Common myeloid progenitor, CD34-positive (primary cell): ENCODE measurements at regions not wholly inside any gene's neighbourhood (a gene's known extent, or its start where the extent isn't known, plus 50 kb on each side); places are given as distances from the start of the nearest gene placed in this dataset.
"Not testable (repeated sequence)": the region's sequence is repeated elsewhere in the genome, so short reads cannot be mapped to it uniquely, and the experiment has no call there.

ENCODE experiments used
- CTCF ChIA-PET: fragments of 350-600 bp; sonication (Branson Sonifier 250); formaldehyde crosslinking; loops from one replicate; lab custom pipeline; 2021; ENCODE audit warnings: antibody characterized with exemption; lab: Charles Lee
- POLR2A ChIA-PET: fragments of 350-600 bp; sonication (Branson Sonifier 250); formaldehyde crosslinking; loops from one replicate; lab custom pipeline; 2021; ENCODE audit warnings: antibody characterized with exemption; lab: Charles Lee
- DNase-seq, 3 donors: peaks; one replicate each; pipeline versions ENCODE4 v3.0.0 to v3.0.0-alpha.2; 2013
- H3K27ac ChIP-seq, 2 experiments: 1 replicate in 1 of 2; 2 replicates in 1 of 2; pipeline ENCODE4 v1.7.0; 2013; ENCODE audit warnings: inconsistent platforms in 2 of 2, low read length in 2 of 2, mild to moderate bottlenecking in 2 of 2, low read depth in 1 of 2, moderate library complexity in 1 of 2; ENCODE audit not compliant: severe bottlenecking in 2 of 2, insufficient read depth in 1 of 2, poor library complexity in 1 of 2
- H3K27me3 ChIP-seq, 5 experiments: replicated peaks in 2 of 5; 1 replicate in 3 of 5; 2 replicates in 2 of 5; pipeline versions ENCODE4 v1.6.1 to v1.7.0; 2013; ENCODE audit warnings: low read length in 4 of 5, mild to moderate bottlenecking in 2 of 5, moderate library complexity in 2 of 5, inconsistent platforms in 1 of 5; ENCODE audit not compliant: insufficient read depth in 5 of 5, control insufficient read depth in 4 of 5
- H3K36me3 ChIP-seq, 4 experiments: 1 replicate in 2 of 4; 2 replicates in 2 of 4; pipeline versions ENCODE4 v1.6.1 to v1.7.0; 2013; ENCODE audit warnings: low read length in 3 of 4, control low read depth in 1 of 4, mild to moderate bottlenecking in 1 of 4; ENCODE audit not compliant: control insufficient read depth in 4 of 4, insufficient read depth in 4 of 4
- H3K4me1 ChIP-seq, 4 experiments: 1 replicate in 3 of 4; 2 replicates in 1 of 4; pipeline versions ENCODE4 v1.6.1 to v1.7.1; 2013; ENCODE audit warnings: low read length in 3 of 4, mild to moderate bottlenecking in 3 of 4, control low read depth in 1 of 4, inconsistent platforms in 1 of 4, moderate library complexity in 1 of 4; ENCODE audit not compliant: control insufficient read depth in 4 of 4, insufficient read depth in 4 of 4; ENCODE audit errors: control extremely low read depth in 1 of 4
- H3K4me3 ChIP-seq, 7 experiments: 1 replicate in 4 of 7; 2 replicates in 3 of 7; pipeline versions ENCODE4 v1.5.1 to v1.7.0; 2013; ENCODE audit warnings: mild to moderate bottlenecking in 7 of 7, low read length in 6 of 7, moderate library complexity in 6 of 7, inconsistent platforms in 2 of 7, low read depth in 2 of 7, control low read depth in 1 of 7; ENCODE audit not compliant: insufficient read depth in 4 of 7, control insufficient read depth in 1 of 7; ENCODE audit errors: extremely low read depth in 1 of 7
- H3K9me3 ChIP-seq, 5 experiments: 1 replicate in 4 of 5; 2 replicates in 1 of 5; pipeline versions ENCODE4 v1.6.1 to v1.7.1; 2013; ENCODE audit warnings: low read length in 4 of 5, mild to moderate bottlenecking in 2 of 5, inconsistent platforms in 1 of 5, low read depth in 1 of 5, moderate library complexity in 1 of 5; ENCODE audit not compliant: control insufficient read depth in 4 of 5, insufficient read depth in 2 of 5; ENCODE audit errors: control extremely low read depth in 1 of 5
- WGBS: methylation state at CpG from one replicate; pipeline ENCODE4 v1.1.5; 2013; ENCODE audit not compliant: insufficient coverage; 5-methylcytosine and 5-hydroxymethylcytosine counted together

DNA sequence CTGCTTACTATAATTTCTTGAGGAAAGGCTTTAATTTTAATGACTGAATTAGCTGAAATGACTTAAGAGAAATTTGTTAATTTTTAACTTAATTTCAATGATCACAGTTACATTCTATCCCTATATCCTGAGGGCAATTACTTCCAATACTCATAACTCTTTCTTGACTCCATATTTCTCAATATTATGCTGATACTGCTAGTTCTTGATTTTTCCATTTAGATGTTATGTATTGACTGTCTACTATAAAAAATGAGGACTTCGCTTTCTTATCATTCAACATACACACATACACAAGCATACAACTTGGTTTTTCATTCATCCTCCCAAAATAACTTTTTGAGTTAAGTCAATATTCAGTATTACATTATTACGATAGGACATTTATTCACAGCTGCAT, 176.2 kb downstream of the PHLDA1 start:
- Histone ChIP-seq H3K27ac (no peak overlapping the region), H3K36me3 (no peaks in the 10 kb centered on the region), H3K4me3 (no peak overlapping the region), H3K27me3 (peaks cover 0 to 3% (median 0%) of the 10 kb centered on the region in 5 experiments), H3K9me3 (no peaks in the 10 kb centered on the region), H3K4me1 (peaks cover 0 to 6% (median 3%) of the 10 kb centered on the region in 4 experiments)
- WGBS: no CpG with 5 or more reads among the region's 2 CpGs
- ChIA-PET CTCF (no interaction called here), POLR2A (no interaction called here)
- no peak for DNase-seq

DNA sequence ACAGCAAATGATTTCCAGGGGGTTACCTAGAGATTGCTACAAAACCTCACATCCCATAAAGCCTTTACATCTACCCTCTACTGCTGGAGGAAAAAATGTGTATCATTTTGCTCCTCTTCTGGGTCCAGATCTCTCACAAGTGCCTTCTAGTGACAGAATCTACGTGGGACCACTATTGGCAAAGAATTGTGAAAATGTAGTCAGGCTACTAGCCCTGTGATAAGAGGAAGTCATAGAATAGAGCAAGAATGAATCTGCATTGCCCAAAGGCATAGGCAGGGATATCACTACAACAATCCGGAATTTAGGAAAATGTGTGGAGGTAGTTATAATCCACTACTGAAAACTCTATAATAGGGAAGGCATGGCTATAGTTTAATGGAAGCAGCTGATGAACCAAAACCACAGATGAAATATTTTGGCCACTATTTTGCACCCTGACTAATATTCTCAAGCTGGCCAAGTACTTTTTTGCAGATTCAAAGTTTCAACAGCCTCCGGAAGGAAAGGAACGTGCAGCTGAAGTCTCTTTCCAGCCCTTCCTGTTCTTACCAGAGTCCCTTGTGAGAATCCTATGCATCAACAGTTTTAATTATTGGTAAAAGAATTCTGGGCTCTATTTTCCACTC, 176.8 kb downstream of the PHLDA1 start:
- ChIA-PET POLR2A (no interaction called here), CTCF (interaction anchor here (0.5 to 1.0 kb wide), 2 partner anchors 11 to 95 kb away, joined by 3 to 4 read pairs; no protein-coding TSS in a partner anchor)
- H3K36me3 ChIP-seq: no peaks in the 10 kb centered on the region
- H3K27me3 ChIP-seq: peaks cover 0 to 3% (median 0%) of the 10 kb centered on the region in 5 experiments
- H3K27ac ChIP-seq: no peak overlapping the region
- H3K9me3 ChIP-seq: no peaks in the 10 kb centered on the region
- DNase-seq: no peak
- 73% methylated on average over 2 of the region's 4 CpGs for WGBS
- H3K4me1 ChIP-seq: peaks cover 0 to 6% (median 3%) of the 10 kb centered on the region in 4 experiments
- no peak overlapping the region for H3K4me3 ChIP-seq

- WGBS: no CpG with 5 or more reads among the region's 5 CpGs
- CTCF ChIA-PET: interaction anchor here (1.0 kb wide), 1 partner anchor 10 kb away, joined by 3 read pairs; no protein-coding TSS in a partner anchor
- H3K27ac ChIP-seq, H3K36me3 ChIP-seq, H3K9me3 ChIP-seq, H3K27me3 ChIP-seq, POLR2A ChIA-PET, DNase-seq, H3K4me3 ChIP-seq, H3K4me1 ChIP-seq: not testable (repeated sequence)
Measured at GRCh38 chr12:75854137-75854536, 177.4 kb downstream of the PHLDA1 start.

DNA sequence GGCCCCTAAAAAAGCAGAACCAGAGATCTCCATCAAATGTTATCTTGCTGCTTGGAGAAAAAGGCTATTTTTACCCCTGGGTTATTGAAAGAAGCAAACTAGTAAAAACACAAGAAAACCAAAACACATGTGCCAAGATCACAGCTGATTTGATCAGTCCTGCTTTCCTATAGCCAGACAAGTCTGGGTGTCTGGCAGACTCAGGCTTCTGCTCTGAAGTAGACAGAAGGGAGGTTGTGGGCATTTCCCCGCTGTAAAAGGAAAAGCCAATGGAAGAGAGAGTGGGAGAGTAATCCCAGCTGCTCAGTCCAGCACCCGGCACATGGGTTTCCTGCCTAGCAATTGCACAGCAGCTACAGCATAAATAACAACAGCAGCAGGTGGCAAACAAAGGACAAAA, 177.9 kb downstream of the PHLDA1 start:
- DNase-seq: peak in 2 of 3 donors; percentile 24 to 28
- POLR2A ChIA-PET: interaction anchor here (0.6 kb wide), 1 partner anchor 17 kb away, joined by 5 read pairs; no protein-coding TSS in a partner anchor
- peaks cover 0 to 6% (median 3%) of the 10 kb centered on the region in 4 experiments for H3K4me1 ChIP-seq
- CTCF ChIA-PET: interaction anchor here (1.0 kb wide), 1 partner anchor 10 kb away, joined by 3 read pairs; no protein-coding TSS in a partner anchor
- H3K4me3 ChIP-seq: no peak overlapping the region
- no peaks in the 10 kb centered on the region for H3K36me3 ChIP-seq
- 21% methylated on average over 2 of the region's 2 CpGs for WGBS
- H3K27me3 ChIP-seq: peaks cover 0 to 3% (median 0%) of the 10 kb centered on the region in 5 experiments
- H3K27ac ChIP-seq: no peak overlapping the region
- no peaks in the 10 kb centered on the region for H3K9me3 ChIP-seq

GRCh38 chr12:75852956-75853355, 178.6 kb downstream of the PHLDA1 start:
- Histone ChIP-seq H3K9me3 (no peaks in the 10 kb centered on the region), H3K27me3 (peaks cover 0 to 3% (median 0%) of the 10 kb centered on the region in 5 experiments), H3K4me1 (peaks cover 0 to 6% (median 3%) of the 10 kb centered on the region in 4 experiments), H3K36me3 (no peaks in the 10 kb centered on the region), H3K27ac (no peak overlapping the region), H3K4me3 (no peak overlapping the region)
- CTCF ChIA-PET: interaction anchor here (0.7 kb wide), 1 partner anchor 60 kb away, joined by 3 read pairs; no protein-coding TSS in a partner anchor
- WGBS: 36% methylated on average over 1 of the region's 2 CpGs
- POLR2A ChIA-PET: interaction anchor here (0.6 kb wide), 1 partner anchor 18 kb away, joined by 5 read pairs; no protein-coding TSS in a partner anchor
- no peak for DNase-seq

GRCh38 chr12:75852143-75852542, 179.4 kb downstream of the PHLDA1 start:
- DNase-seq: no peak
- WGBS: 91% methylated on average over 1 of the region's 3 CpGs
- H3K27me3 ChIP-seq: peaks cover 0 to 3% (median 0%) of the 10 kb centered on the region in 5 experiments
- CTCF ChIA-PET: interaction anchor here (0.7 kb wide), 1 partner anchor 60 kb away, joined by 3 read pairs; no protein-coding TSS in a partner anchor
- peaks cover 0 to 6% (median 3%) of the 10 kb centered on the region in 4 experiments for H3K4me1 ChIP-seq
- H3K27ac ChIP-seq: no peak overlapping the region
- POLR2A ChIA-PET: no interaction called here
- H3K4me3 ChIP-seq: no peak overlapping the region
- no peaks in the 10 kb centered on the region for H3K9me3 ChIP-seq
- no peaks in the 10 kb centered on the region for H3K36me3 ChIP-seq
